CD14-positive monocyte (primary cell): ENCODE measurements at regions not wholly inside any gene's neighbourhood (a gene's known extent, or its start where the extent isn't known, plus 50 kb on each side); places are given as distances from the start of the nearest gene placed in this dataset.

Experiments
- DNase-seq, 3 donors: peaks; one replicate each; pipeline ENCODE4 v3.0.0-alpha.2; 2011 to 2022
- H2AFZ ChIP-seq: 2 replicates; pipeline ENCODE4 v1.6.0; 2012; ENCODE audit warnings: mild to moderate bottlenecking, low read depth, low read length, inconsistent platforms; ENCODE audit not compliant: insufficient read depth, poor library complexity, severe bottlenecking
- H3K27ac ChIP-seq, 2 donors: 1 replicate in 1 of 2; 2 replicates in 1 of 2; pipeline ENCODE4 v1.5.1; 2012 to 2013; ENCODE audit warnings: low read length in 2 of 2, control low read depth in 1 of 2, inconsistent platforms in 1 of 2, low read depth in 1 of 2, mild to moderate bottlenecking in 1 of 2
- H3K27me3 ChIP-seq, 2 donors: one replicate each; pipeline versions ENCODE4 v1.6.0 to v1.6.1; 2011 to 2013; ENCODE audit warnings: low read length in 2 of 2; ENCODE audit not compliant: control insufficient read depth in 2 of 2, insufficient read depth in 2 of 2
- H3K36me3 ChIP-seq, 2 donors: replicated peaks in 1 of 2; 1 replicate in 1 of 2; 2 replicates in 1 of 2; pipeline versions ENCODE4 v1.5.1 to v1.6.1; 2012 to 2013; ENCODE audit warnings: low read length in 2 of 2, control low read depth in 1 of 2, inconsistent platforms in 1 of 2, mild to moderate bottlenecking in 1 of 2; ENCODE audit not compliant: insufficient read depth in 2 of 2, control insufficient read depth in 1 of 2
- H3K4me1 ChIP-seq, 2 donors: 1 replicate in 1 of 2; 2 replicates in 1 of 2; pipeline versions ENCODE4 v1.5.1 to v1.6.1; 2012 to 2013; ENCODE audit warnings: low read length in 2 of 2, control low read depth in 1 of 2, inconsistent platforms in 1 of 2, mild to moderate bottlenecking in 1 of 2, moderate library complexity in 1 of 2; ENCODE audit not compliant: insufficient read depth in 2 of 2, control insufficient read depth in 1 of 2
- H3K4me2 ChIP-seq: replicated peaks from 2 replicates; pipeline ENCODE3; 2012; ENCODE audit warnings: low read length, moderate library complexity, mild to moderate bottlenecking; ENCODE audit not compliant: poor library complexity, severe bottlenecking; ENCODE audit errors: extremely low read depth
- H3K4me3 ChIP-seq, 3 experiments: fragments of 200-600 bp in 1 of 3; sonication (generic) in 1 of 3; replicated peaks in 1 of 3; 1 replicate in 2 of 3; 2 replicates in 1 of 3; pipeline ENCODE4 v1.5.1; 2011 to 2013; ENCODE audit warnings: low read length in 3 of 3, mild to moderate bottlenecking in 3 of 3, control low read depth in 2 of 3, low read depth in 2 of 3, inconsistent platforms in 1 of 3, moderate library complexity in 1 of 3
- H3K79me2 ChIP-seq: 2 replicates; pipeline ENCODE4 v1.6.0; 2012; ENCODE audit warnings: mild to moderate bottlenecking, control low read depth, inconsistent platforms, low read length, moderate library complexity; ENCODE audit not compliant: insufficient read depth
- H3K9ac ChIP-seq: 2 replicates; pipeline ENCODE4 v1.6.0; 2017; ENCODE audit warnings: low read length, mild to moderate bottlenecking; ENCODE audit not compliant: insufficient read depth, poor library complexity, severe bottlenecking
- H3K9me3 ChIP-seq, 2 donors: replicated peaks in 1 of 2; 1 replicate in 1 of 2; 2 replicates in 1 of 2; pipeline versions ENCODE4 v1.5.1 to v1.6.1; 2012 to 2013; ENCODE audit warnings: low read length in 2 of 2, control low read depth in 1 of 2; ENCODE audit not compliant: control insufficient read depth in 1 of 2, insufficient read depth in 1 of 2
- H4K20me1 ChIP-seq: 2 replicates; pipeline ENCODE4 v1.6.0; 2012; ENCODE audit warnings: mild to moderate bottlenecking, low read length, control low read depth, moderate library complexity; ENCODE audit not compliant: insufficient read depth
- H3K27ac Mint-ChIP-seq, 7 donors: one replicate each; pipeline ENCODE4 v1.8.0; 2020; ENCODE audit warnings: mild to moderate bottlenecking in 7 of 7, mixed read lengths in 7 of 7, moderate library complexity in 6 of 7, inconsistent platforms in 2 of 7
- H3K27me3 Mint-ChIP-seq, 3 donors: one replicate each; pipeline ENCODE4 v1.8.0; 2021 to 2022; ENCODE audit warnings: low read depth in 3 of 3, mild to moderate bottlenecking in 3 of 3, mixed read lengths in 3 of 3, moderate library complexity in 3 of 3, inconsistent platforms in 1 of 3
- H3K36me3 Mint-ChIP-seq, 2 donors: one replicate each; pipeline ENCODE4 v1.8.0; 2020; ENCODE audit warnings: mixed read lengths in 2 of 2, inconsistent platforms in 1 of 2, mild to moderate bottlenecking in 1 of 2
- H3K4me1 Mint-ChIP-seq: one replicate; pipeline ENCODE4 v1.8.0; 2020; ENCODE audit warnings: mild to moderate bottlenecking, mixed read lengths
- H3K4me3 Mint-ChIP-seq, 2 donors: one replicate each; pipeline ENCODE4 v1.8.0; 2020; ENCODE audit warnings: mild to moderate bottlenecking in 2 of 2, mixed read lengths in 2 of 2, moderate library complexity in 1 of 2
- H3K9me3 Mint-ChIP-seq, 7 donors: one replicate each; pipeline ENCODE4 v1.8.0; 2020 to 2022; ENCODE audit warnings: mixed read lengths in 7 of 7, mild to moderate bottlenecking in 6 of 7, moderate library complexity in 6 of 7, inconsistent platforms in 2 of 7
- CTCF ChIP-seq: fragments of 200-600 bp; IDR thresholded peaks from one replicate; pipeline ENCODE4 v1.8.0; 2022; ENCODE audit warnings: antibody characterized with exemption, mild to moderate bottlenecking
- WGBS: methylation state at CpG from one replicate; pipeline ENCODE4 v1.1.5; 2013; ENCODE audit warnings: missing lambda C conversion rate; ENCODE audit not compliant: insufficient coverage; 5-methylcytosine and 5-hydroxymethylcytosine counted together
- intact Hi-C, 2 donors: fragments of 100-400 bp; cut with micrococcal nuclease; formaldehyde crosslinking; loops; one replicate each; pipeline versions ENCODE4 v1.15.0 to v1.15.1; 2023

- Histone ChIP-seq H3K4me2 (no peak overlapping the region), H3K27me3 (no peaks in the 10 kb centered on the region), H3K27ac (no peak overlapping the region), H3K9ac (no peak overlapping the region), H3K4me1 (no peaks in the 10 kb centered on the region), H2AFZ (no peak overlapping the region), H3K36me3 (no peaks in the 10 kb centered on the region), H3K79me2 (no peaks in the 10 kb centered on the region), H3K9me3 (peaks cover 28 to 37% of the 10 kb centered on the region in 2 donors), H3K4me3 (no peak overlapping the region), H4K20me1 (no peaks in the 10 kb centered on the region)
- DNase-seq, result no peak
- intact Hi-C loops, result no loop called here
- H3K4me1 Mint-ChIP-seq, result no peaks in the 10 kb centered on the region
- peaks cover 5 to 35% (median 17%) of the 10 kb centered on the region in 7 donors for H3K9me3 Mint-ChIP-seq
- no peak overlapping the region for H3K4me3 Mint-ChIP-seq
- no peak for TF ChIP-seq CTCF
- no peaks in the 10 kb centered on the region for H3K27me3 Mint-ChIP-seq
- 85% methylated on average over 5 of the region's 5 CpGs for WGBS
- no peak overlapping the region for H3K27ac Mint-ChIP-seq
- H3K36me3 Mint-ChIP-seq, result no peaks in the 10 kb centered on the region
Measured at GRCh38 chr6:164751395-164751794, 558.0 kb downstream of the C6orf118 start.

- H3K27ac Mint-ChIP-seq, result no peak overlapping the region
- DNase-seq, result no peak
- Histone ChIP-seq H3K4me2 (no peak overlapping the region), H3K36me3 (no peaks in the 10 kb centered on the region), H3K27me3 (no peaks in the 10 kb centered on the region), H3K79me2 (no peaks in the 10 kb centered on the region), H3K9ac (no peak overlapping the region), H3K9me3 (peaks cover 37 to 44% of the 10 kb centered on the region in 2 donors), H4K20me1 (no peaks in the 10 kb centered on the region), H3K4me1 (no peaks in the 10 kb centered on the region), H2AFZ (no peak overlapping the region), H3K4me3 (no peak overlapping the region), H3K27ac (no peak overlapping the region)
- no peaks in the 10 kb centered on the region for H3K27me3 Mint-ChIP-seq
- H3K9me3 Mint-ChIP-seq, result peaks cover 2 to 34% (median 20%) of the 10 kb centered on the region in 7 donors
- H3K36me3 Mint-ChIP-seq, result no peaks in the 10 kb centered on the region
- TF ChIP-seq CTCF, result no peak
- intact Hi-C loops, result no loop called here
- no peak overlapping the region for H3K4me3 Mint-ChIP-seq
- 60% methylated on average over 1 of the region's 3 CpGs for WGBS
- no peaks in the 10 kb centered on the region for H3K4me1 Mint-ChIP-seq
Measured at GRCh38 chr6:164750128-164750527, 559.3 kb downstream of the C6orf118 start.
